Endothelial cell of umbilical vein (primary cell): ENCODE measurements at regions not wholly inside any gene's neighbourhood (a gene's known extent, or its start where the extent isn't known, plus 50 kb on each side); places are given as distances from the start of the nearest gene placed in this dataset.

Experiments used
- BruUV-seq: library from RNA; stranded (reverse); fragments of 400-500 nt; replicated peaks from 2 replicates; lab custom pipeline; 2021; lab: Mats Ljungman, UMichigan
- CTCF ChIA-PET: fragments of 300-600, 350-600 bp; sonication (Branson Sonifier 250); formaldehyde crosslinking; loops from one replicate; lab custom pipeline; 2021; ENCODE audit warnings: antibody characterized with exemption, inconsistent platforms; lab: Charles Lee
- POLR2A ChIA-PET: fragments of 300-600, 350-600 bp; sonication (Branson Sonifier 250); formaldehyde crosslinking; loops from one replicate; lab custom pipeline; 2021; ENCODE audit warnings: antibody characterized with exemption, inconsistent platforms; lab: Charles Lee
- DNase-seq: peaks from one replicate; pipeline ENCODE4 v3.0.0-alpha.2; 2011; ENCODE audit warnings: low read depth, low spot score
- FAIRE-seq: peaks from 2 replicates; lab custom pipeline; 2011; peaks lifted over from hg19 to GRCh38; lab: Jason Lieb, UNC
- H2AFZ ChIP-seq: 2 replicates; pipeline ENCODE4 v1.6.0; 2012; ENCODE audit warnings: low read depth, low read length, control low read depth, inconsistent platforms
- H3K27ac ChIP-seq: 2 replicates; pipeline ENCODE4 v1.5.1; 2011; ENCODE audit warnings: low read depth, mild to moderate bottlenecking, control low read depth, low read length, moderate library complexity; ENCODE audit not compliant: insufficient read depth
- H3K27me3 ChIP-seq, 2 experiments: 2 replicates each; pipeline versions ENCODE4 v1.6.0 to v1.6.1; 2011; ENCODE audit warnings: low read length in 2 of 2, mixed read lengths in 1 of 2; ENCODE audit not compliant: control insufficient read depth in 2 of 2, insufficient read depth in 2 of 2
- H3K36me3 ChIP-seq, 2 experiments: 2 replicates in 1 of 2; 3 replicates in 1 of 2; pipeline ENCODE4 v1.5.1; 2011; ENCODE audit warnings: low read length in 2 of 2, mild to moderate bottlenecking in 1 of 2, moderate library complexity in 1 of 2; ENCODE audit not compliant: control insufficient read depth in 2 of 2, insufficient read depth in 2 of 2; ENCODE audit errors: extremely low read depth in 1 of 2
- H3K4me1 ChIP-seq: 3 replicates; pipeline ENCODE4 v1.5.1; 2011; ENCODE audit warnings: mild to moderate bottlenecking, low read length; ENCODE audit not compliant: control insufficient read depth, insufficient read depth; ENCODE audit errors: extremely low read depth
- H3K4me2 ChIP-seq: 2 replicates; pipeline ENCODE4 v1.6.1; 2011; ENCODE audit warnings: low read length, control low read depth, mixed read lengths; ENCODE audit not compliant: insufficient read depth
- H3K4me3 ChIP-seq, 3 experiments: fragments of 200-600 bp in 1 of 3; sonication (generic), shearing (Covaris generic) in 1 of 3; replicated peaks in 1 of 3; 2 replicates each; pipeline ENCODE4 v1.5.1; 2011 to 2016; ENCODE audit warnings: control low read depth in 3 of 3, low read length in 3 of 3, mild to moderate bottlenecking in 2 of 3, inconsistent platforms in 1 of 3, low read depth in 1 of 3, moderate library complexity in 1 of 3; ENCODE audit not compliant: insufficient read depth in 1 of 3
- H3K79me2 ChIP-seq: 2 replicates; pipeline ENCODE4 v1.6.0; 2012; ENCODE audit warnings: low read length, inconsistent platforms; ENCODE audit not compliant: control insufficient read depth, insufficient read depth
- H3K9ac ChIP-seq: replicated peaks from 2 replicates; pipeline ENCODE3; 2011; ENCODE audit warnings: low read length, control low read depth; ENCODE audit not compliant: insufficient read depth; ENCODE audit errors: extremely low read depth
- H3K9me1 ChIP-seq: replicated peaks from 3 replicates; pipeline ENCODE4 v1.6.0; 2011; ENCODE audit warnings: mild to moderate bottlenecking, low read length; ENCODE audit not compliant: control insufficient read depth, insufficient read depth; ENCODE audit errors: extremely low read depth
- H3K9me3 ChIP-seq: replicated peaks from 2 replicates; pipeline ENCODE4 v1.5.1; 2012; ENCODE audit warnings: low read length, inconsistent platforms; ENCODE audit not compliant: control insufficient read depth, insufficient read depth
- H4K20me1 ChIP-seq: replicated peaks from 2 replicates; pipeline ENCODE3; 2011; ENCODE audit warnings: mild to moderate bottlenecking, low read length; ENCODE audit not compliant: control insufficient read depth, insufficient read depth; ENCODE audit errors: extremely low read depth
- EZH2 ChIP-seq: IDR thresholded peaks from 2 replicates; pipeline ENCODE4 v1.6.1; 2012; ENCODE audit warnings: borderline replicate concordance, low read depth, mild to moderate bottlenecking, moderate library complexity, low read length, inconsistent platforms; ENCODE audit not compliant: severe bottlenecking
- FOS ChIP-seq: IDR thresholded peaks from 2 replicates; pipeline ENCODE4 v1.6.1; 2011; ENCODE audit warnings: mild to moderate bottlenecking, low read length, moderate library complexity, borderline replicate concordance; ENCODE audit not compliant: insufficient read depth
- GATA2 ChIP-seq: IDR thresholded peaks from 2 replicates; pipeline ENCODE4 v1.7.0; 2011; ENCODE audit warnings: low read depth, mild to moderate bottlenecking, moderate library complexity, mixed read lengths, low read length; ENCODE audit not compliant: insufficient read length, insufficient read depth
- JUN ChIP-seq: IDR thresholded peaks from 2 replicates; pipeline ENCODE4 v1.6.1; 2011; ENCODE audit warnings: borderline replicate concordance, low read depth; ENCODE audit not compliant: insufficient read length, insufficient read depth
- MYC ChIP-seq: IDR thresholded peaks from one replicate; pipeline ENCODE4 v1.6.1; 2011; ENCODE audit warnings: mild to moderate bottlenecking, low read depth, low read length
- POLR2A ChIP-seq: IDR thresholded peaks from 2 replicates; pipeline ENCODE4 v1.6.1; 2012; ENCODE audit warnings: low read depth, mild to moderate bottlenecking, control low read depth, low read length
- POLR2AphosphoS5 ChIP-seq: IDR thresholded peaks from 2 replicates; pipeline ENCODE4 v1.6.1; 2012; ENCODE audit warnings: low read depth, mild to moderate bottlenecking, control low read depth, low read length, moderate library complexity; ENCODE audit not compliant: insufficient read depth
- dilution Hi-C: fragments of 300-500 bp; cut with MboI; formaldehyde crosslinking; loops from one replicate; pipeline ENCODE4 v1.15.0; 2019; ENCODE audit warnings: low sequenced_read_pairs; ENCODE audit not compliant: extremely low pct_ligation_motif_present
- intact Hi-C: fragments of 100-400 bp; cut with micrococcal nuclease; formaldehyde crosslinking; loops from one replicate; pipeline ENCODE4 v1.10.0; 2022
- TF ChIP-seq, protein P1 (sequence below): IDR thresholded peaks from 2 replicates; pipeline ENCODE4 v1.6.1; 2011; ENCODE audit not compliant: insufficient read depth, insufficient read length
- TF ChIP-seq, protein P2 (sequence below), 2 donors: IDR thresholded peaks; 1 replicate in 1 of 2; 2 replicates in 1 of 2; pipeline ENCODE4 v1.5.1; 2011; ENCODE audit warnings: low read length in 2 of 2, mild to moderate bottlenecking in 2 of 2, moderate library complexity in 2 of 2, control low read depth in 1 of 2, inconsistent platforms in 1 of 2, low read depth in 1 of 2; ENCODE audit not compliant: insufficient read depth in 1 of 2; ENCODE audit errors: extremely low read depth in 1 of 2

DNA sequence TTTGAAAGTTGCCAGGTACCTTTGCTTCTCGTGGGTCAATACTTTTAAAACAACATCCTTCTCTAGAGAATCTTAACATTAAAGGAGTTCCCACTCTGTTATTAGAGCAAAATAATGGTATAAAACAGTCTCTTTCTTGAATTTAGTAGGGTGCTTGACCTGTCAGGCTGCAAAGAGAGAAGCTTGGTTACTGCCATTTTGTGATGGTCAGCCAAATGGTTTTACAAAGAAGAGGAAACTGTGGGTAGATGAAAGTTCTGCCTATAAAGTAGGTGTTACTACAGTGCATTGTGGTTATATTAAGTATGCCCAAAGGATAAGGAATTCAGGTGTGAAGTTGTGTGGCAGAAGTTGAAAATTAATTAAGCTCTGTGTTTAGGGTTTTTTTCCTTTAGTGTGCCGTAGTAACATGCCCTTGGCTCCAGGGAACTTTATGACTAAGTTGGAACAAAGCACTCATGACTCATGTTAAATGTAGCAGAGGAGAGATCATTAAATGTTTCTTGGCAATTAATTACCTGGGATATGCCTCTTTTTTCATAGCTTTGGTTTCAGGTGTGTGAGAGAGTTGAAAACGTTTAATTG, 354.0 kb upstream of the KITLG start:
- POLR2A ChIA-PET: no interaction called here
- intact Hi-C loops: no loop called here

DNA sequence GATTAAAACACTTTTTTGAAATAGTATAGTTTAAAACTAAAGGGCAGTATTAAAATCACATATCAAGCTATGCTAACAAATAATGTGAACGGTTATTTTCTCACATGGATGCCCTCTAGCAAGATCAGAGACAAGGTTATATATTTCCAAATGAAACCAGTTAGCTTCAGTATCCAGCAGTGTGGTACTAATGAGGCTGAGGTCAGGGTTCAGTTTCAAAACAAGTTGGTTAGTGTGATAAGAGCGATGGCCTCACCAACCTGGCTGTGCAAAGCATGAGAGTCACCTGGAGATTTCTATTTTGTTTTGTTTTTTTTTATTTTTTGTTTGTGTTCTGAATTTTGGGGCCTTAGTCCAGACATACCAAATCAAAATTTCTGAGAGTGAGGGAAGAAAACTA, 352.2 kb upstream of the KITLG start:
- FAIRE-seq: no peak
- CTCF ChIA-PET: interaction anchor here (1.3 to 1.7 kb wide), 2 partner anchors 14 to 34 kb away, joined by 4 to 5 read pairs; no protein-coding TSS in a partner anchor
- Histone ChIP-seq H4K20me1 (no peaks in the 10 kb centered on the region), H3K4me1 (peaks cover 6% of the 10 kb centered on the region), H3K4me2 (no peak overlapping the region), H3K36me3 (no peaks in the 10 kb centered on the region), H3K9ac (no peak overlapping the region), H3K4me3 (no peak overlapping the region), H2AFZ (no peak overlapping the region), H3K27ac (no peak overlapping the region), H3K27me3 (no peaks in the 10 kb centered on the region), H3K9me3 (no peaks in the 10 kb centered on the region), H3K79me2 (no peaks in the 10 kb centered on the region), H3K9me1 (no peaks in the 10 kb centered on the region)
- DNase-seq: no peak
- BruUV-seq: no TSS peak
- POLR2A ChIA-PET: no interaction called here
- intact Hi-C loops (no loop called here), dilution Hi-C loops (no loop called here)
- no peak for TF ChIP-seq POLR2AphosphoS5
- TF ChIP-seq, protein P1, sequence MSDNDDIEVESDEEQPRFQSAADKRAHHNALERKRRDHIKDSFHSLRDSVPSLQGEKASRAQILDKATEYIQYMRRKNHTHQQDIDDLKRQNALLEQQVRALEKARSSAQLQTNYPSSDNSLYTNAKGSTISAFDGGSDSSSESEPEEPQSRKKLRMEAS: no peak
- TF ChIP-seq MYC: no peak
- TF ChIP-seq JUN: no peak
- no peak for TF ChIP-seq FOS
- no peak for TF ChIP-seq POLR2A
- no peak for TF ChIP-seq EZH2
- TF ChIP-seq GATA2: no peak
- TF ChIP-seq, protein P2, sequence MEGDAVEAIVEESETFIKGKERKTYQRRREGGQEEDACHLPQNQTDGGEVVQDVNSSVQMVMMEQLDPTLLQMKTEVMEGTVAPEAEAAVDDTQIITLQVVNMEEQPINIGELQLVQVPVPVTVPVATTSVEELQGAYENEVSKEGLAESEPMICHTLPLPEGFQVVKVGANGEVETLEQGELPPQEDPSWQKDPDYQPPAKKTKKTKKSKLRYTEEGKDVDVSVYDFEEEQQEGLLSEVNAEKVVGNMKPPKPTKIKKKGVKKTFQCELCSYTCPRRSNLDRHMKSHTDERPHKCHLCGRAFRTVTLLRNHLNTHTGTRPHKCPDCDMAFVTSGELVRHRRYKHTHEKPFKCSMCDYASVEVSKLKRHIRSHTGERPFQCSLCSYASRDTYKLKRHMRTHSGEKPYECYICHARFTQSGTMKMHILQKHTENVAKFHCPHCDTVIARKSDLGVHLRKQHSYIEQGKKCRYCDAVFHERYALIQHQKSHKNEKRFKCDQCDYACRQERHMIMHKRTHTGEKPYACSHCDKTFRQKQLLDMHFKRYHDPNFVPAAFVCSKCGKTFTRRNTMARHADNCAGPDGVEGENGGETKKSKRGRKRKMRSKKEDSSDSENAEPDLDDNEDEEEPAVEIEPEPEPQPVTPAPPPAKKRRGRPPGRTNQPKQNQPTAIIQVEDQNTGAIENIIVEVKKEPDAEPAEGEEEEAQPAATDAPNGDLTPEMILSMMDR (IDR thresholded peaks at IDR 0.05; ENCODE audit: extremely low read depth in 1 of 2, insufficient read depth in 1 of 2, low read depth in 1 of 2, low read length in 2 of 2): no peak

More for the DNA sequence above, 354.0 kb upstream of the KITLG start:
- H3K36me3 ChIP-seq: no peaks in the 10 kb centered on the region
- H3K9me1 ChIP-seq: no peaks in the 10 kb centered on the region
- H3K27me3 ChIP-seq: no peaks in the 10 kb centered on the region
- FAIRE-seq: peak; percentile 60
- H3K4me1 ChIP-seq: peaks cover 6% of the 10 kb centered on the region
- DNase-seq: peak; percentile 39
- no TSS peak for BruUV-seq
- no peak overlapping the region for H3K4me3 ChIP-seq
- H3K9ac ChIP-seq: no peak overlapping the region
- TF ChIP-seq GATA2: no peak
- peak; percentile 47 for TF ChIP-seq FOS
- no peak for TF ChIP-seq EZH2
- H3K4me2 ChIP-seq: no peak overlapping the region
- no peaks in the 10 kb centered on the region for H3K9me3 ChIP-seq
- dilution Hi-C loops: no loop called here
- H3K79me2 ChIP-seq: no peaks in the 10 kb centered on the region
- H4K20me1 ChIP-seq: no peaks in the 10 kb centered on the region
- no peak overlapping the region for H3K27ac ChIP-seq
- peak overlapping the region; percentile 83 for H2AFZ ChIP-seq
- CTCF ChIA-PET: interaction anchor here (1.4 to 2.3 kb wide), 2 partner anchors 9 to 34 kb away, joined by 3 to 12 read pairs; no protein-coding TSS in a partner anchor
